Medulla oblongata (tissue), 1 donor: ENCODE measurements at regions not wholly inside any gene's neighbourhood (a gene's known extent, or its start where the extent isn't known, plus 50 kb on each side); places are given as distances from the start of the nearest gene placed in this dataset.
"Not testable (repeated sequence)": the region's sequence is repeated elsewhere in the genome, so short reads cannot be mapped to it uniquely, and the experiment has no call there.

ENCODE experiments used
- DNase-seq: peaks from one replicate; pipeline ENCODE4 v3.0.0-alpha.2; 2015; ENCODE audit errors: extremely low spot score

DNA sequence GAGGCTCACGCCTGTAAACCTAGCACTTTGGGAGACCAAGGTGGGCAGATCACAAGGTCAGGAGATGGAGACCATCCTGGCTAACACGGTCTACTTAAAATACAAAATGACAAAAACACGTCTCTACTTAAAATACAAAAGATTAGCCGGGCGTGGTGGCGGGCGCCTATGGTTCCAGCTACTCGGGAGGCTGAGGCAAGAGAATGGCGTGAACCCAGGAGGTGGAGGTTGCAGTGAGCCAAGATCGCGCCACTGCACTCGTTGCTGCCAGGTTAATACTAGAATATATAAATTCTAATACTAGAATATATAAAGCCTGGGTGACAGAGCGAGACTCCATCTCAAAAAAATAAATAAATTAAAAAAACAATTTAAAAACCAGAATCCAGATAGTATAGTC, 588.7 kb upstream of the CDH7 start:
- DNase-seq: not testable (repeated sequence)

DNA sequence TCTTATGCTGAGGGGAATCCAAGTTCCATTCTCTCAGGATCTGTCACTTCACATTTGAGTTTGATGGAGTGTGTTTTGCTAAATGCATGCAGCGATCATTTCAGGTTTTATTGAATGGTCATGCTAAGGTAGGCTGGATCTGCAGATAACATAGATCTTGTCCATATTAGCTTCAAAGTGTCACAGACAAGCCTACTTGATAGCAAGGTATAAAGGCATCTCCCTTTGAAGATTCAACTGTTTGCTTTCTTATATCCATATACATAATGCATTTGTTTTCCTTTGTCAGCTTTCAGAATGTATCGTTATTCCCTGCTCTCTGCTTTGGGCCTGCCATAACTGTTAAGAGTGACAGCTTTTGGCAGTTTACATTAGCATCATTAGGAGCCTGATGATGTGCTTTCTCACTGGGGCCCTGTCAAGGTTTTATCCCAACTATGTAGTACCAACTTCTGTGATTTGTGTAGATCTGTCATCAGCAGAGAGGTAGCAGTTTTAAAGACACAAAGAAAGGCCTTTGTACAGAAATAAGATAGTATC, 604.3 kb upstream of the CDH7 start:
- no peak for DNase-seq

DNA sequence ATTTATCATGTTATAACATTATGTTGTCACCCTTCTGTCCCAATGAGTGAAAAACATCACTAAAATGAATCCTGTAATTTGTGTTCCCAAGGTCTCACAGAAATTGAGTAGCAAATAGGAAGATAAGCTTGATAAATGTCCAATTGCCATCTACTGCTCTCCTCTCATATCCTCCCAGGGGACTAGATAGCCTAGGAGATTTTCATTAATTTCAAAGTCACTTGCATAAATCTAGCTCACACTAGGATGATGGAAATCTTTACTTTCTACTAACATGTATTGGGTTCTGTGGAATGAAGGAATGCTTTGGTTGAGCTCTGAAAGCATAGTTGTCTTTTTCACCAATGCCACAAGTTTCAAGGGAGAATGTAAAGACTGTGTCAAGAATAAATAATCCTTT, 605.5 kb upstream of the CDH7 start:
- no peak for DNase-seq

DNA sequence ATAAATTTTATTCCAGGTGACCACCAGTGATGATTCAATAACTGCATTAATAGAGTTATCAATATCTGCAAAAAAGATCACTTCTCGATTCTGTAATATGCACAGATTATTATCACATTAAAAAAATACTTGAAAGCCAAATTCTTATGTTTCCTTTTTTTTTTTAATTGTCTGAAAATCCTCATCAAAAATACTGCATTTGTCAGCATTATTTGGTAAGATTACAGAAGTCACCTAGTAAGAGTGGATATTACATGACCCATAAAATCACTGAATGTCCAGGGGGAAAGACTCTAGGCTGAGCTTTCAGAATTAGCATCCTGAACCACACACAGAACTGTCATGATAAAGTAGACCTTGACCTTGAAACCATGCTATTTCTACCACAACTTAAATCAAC, 617.2 kb upstream of the CDH7 start:
- DNase-seq: no peak

DNA sequence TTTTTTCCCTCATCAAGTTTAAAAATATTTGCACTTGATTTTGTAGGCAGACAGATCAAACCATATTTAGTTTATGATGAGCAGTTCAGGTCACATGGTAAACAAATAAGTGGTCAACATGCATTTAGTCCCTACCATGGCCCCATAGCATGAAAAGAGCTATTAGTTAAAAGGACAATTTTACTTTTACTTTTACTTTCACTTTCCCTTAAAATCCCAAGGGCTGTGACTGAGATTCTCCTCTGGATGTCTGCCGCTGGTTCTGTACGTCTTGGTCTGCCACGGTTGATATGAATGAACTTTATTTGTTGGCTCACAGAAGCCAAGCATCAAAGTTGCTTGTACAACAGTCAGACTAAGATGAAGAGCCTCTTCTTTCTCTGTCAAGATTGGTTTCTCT, 626.2 kb upstream of the CDH7 start:
- DNase-seq: no peak

DNA sequence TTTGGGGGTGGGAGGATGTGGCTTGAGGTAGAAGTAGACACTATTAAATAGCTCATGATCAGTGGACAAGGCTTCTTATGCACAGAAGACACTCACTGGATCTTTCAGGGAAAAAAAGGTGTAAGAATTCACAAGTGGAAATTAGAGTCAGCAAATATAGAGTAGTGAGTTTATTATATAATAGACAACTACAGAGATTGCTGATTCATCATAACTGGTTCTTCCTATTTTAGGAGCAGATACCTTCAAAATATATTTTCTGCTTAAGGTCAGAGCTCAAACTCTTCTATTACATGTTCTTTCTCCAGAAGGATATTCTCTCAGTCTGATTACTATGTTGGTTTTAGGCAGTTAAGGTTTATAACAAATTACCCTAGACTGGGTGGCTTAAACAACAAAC, 646.9 kb upstream of the CDH7 start:
- no peak for DNase-seq

DNA sequence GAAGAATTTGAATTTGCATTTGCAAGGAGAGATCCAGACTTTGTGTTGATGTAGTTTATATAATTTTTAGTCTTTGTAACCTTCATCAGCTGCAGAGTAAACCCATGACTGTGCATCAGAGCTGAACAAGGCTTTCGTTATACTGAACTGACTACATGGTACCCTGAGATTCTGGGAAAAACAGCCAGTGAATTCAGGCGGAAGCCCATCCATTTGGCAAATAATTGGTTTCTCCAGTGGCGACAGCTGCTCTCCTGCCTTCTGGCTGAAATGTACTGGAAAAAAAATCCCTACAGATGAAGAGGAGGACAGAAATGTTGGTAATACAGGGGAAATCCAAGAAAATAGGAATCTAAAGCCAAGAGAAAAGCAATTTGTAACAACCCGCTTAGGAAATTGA, 657.5 kb upstream of the CDH7 start:
- peak; percentile 65 for DNase-seq

DNA sequence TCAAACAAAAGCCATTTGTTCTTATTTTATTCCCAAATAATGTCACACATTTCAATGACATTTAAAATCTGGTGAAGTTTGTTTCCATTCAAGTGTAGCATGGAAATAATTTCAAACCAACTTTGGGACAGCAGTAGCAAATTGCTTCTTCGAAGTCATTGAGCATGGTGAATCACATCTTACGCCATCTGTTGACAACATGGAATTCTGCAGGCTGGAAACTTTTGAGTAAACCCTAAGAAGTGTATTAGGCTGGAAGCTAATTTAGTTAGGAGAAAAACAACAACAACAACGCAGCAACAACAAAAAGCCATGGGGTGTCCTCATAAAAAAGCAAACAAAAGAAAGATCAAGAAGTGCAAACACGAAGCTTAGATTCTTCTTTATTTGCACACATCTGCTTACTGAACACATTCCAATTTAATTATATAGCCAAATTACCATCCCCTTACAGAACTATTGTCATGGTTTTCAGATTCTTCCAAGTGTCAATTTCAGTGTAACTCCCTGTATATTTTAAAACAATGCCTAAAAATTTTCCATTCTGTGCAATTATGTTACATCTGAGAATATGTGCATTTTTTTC, 659.0 kb upstream of the CDH7 start:
- DNase-seq: peak; percentile 64

DNA sequence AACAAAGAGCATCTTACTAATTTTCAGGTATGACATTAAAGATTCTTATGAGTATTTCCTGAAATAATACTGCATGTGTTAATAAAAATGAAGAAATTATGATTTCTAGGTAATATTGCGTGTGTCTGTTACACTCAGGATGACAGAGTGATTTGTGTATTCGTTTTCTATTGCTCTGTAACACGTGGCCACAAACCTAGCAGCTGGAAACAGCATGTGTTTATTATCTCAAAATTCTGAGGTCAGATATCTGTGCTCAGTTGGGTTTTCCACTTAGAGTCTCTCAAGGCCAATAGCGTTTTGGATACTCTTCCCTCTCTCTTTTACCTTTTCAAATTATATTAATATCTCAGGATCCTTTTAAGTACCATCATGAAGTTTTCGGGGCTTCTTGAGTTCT, 667.9 kb upstream of the CDH7 start:
- no peak for DNase-seq

DNA sequence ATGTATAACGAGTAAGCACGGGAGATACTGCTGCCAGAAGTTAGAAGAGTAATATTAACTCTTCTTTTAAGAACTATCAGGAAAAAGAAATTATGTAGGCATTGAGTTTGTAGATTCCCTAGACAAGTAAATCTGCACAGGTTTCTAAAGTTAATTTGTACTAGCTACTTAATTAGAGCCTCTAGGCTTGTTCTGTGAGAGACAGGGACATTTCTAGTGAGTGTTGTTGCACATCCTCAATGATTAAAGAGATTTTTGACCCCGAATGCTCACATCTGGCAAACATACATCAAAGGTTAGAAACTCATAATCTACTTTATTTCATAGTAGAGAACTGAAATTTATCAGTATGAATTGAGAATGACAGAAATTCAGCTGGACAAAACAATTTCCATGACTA, 669.0 kb upstream of the CDH7 start:
- DNase-seq: no peak

DNA sequence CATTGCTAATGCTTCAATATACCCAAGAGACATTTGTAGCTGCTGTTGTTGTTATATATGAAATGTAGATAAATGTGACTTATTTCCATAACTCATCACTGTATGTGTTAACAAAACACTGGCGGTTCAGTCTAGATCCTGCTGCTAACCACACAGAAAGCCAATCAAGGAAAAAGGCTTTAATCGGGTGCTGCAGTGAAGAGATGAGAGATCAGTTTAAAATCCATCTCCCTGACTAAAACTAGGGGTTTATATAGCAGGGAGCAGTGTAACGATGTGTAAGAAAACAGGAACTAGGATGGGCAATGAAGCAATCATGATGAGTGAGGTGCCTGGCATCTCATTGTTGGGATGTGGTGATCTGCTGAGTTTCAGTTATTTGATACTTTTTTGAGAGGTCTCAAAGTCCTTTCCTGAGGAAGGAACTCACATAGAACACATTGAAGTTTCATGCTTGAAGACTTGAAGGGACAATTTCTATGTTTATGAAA, 677.7 kb upstream of the CDH7 start:
- no peak for DNase-seq

DNA sequence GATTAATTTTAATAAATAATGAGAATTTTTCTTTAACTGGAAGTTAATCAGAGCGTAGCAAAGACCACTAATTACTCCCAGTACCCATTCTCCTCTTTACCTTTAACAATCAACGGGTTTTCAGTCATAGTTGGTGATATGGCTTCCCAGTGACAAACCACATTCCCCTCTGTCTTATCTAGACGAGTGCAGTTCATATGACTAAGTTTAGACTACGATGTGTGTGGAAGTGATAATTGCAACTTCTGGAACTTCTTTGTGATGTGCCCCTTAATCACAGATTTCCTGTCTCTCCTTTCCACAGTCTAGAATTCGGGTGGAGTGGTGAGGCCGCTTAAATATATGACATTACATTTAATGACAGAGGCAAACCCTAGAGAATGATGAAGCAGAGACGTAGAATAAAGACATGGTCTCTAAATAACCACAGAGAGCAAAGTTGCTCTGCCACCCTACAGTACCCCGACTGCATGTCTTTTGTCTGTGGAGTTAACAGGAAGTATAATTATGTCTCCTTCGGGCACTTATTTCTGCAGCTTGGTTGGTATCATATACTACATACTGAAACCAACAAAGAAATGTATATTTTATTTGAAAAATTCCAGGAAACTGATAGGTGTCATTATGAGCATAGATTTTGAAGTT, 693.3 kb upstream of the CDH7 start:
- no peak for DNase-seq

DNA sequence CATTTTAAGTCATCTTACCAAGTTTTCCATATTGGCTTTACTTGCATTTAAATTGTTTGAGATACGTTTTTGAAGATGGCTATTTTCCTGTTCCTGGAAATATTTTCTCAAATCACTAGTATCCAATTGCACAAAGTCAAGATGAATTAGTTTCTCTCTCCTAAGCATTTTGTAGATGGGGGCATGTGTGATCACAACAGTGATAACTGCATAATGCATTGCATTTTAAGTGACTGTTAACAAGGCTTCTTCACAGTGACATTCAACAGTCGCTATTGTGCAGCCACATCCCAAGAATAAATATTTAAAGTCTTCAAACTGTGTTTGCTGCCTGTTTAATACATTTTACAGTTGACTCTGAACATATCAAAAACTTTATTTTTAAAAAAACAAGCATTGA, 694.2 kb upstream of the CDH7 start:
- DNase-seq: no peak

DNA sequence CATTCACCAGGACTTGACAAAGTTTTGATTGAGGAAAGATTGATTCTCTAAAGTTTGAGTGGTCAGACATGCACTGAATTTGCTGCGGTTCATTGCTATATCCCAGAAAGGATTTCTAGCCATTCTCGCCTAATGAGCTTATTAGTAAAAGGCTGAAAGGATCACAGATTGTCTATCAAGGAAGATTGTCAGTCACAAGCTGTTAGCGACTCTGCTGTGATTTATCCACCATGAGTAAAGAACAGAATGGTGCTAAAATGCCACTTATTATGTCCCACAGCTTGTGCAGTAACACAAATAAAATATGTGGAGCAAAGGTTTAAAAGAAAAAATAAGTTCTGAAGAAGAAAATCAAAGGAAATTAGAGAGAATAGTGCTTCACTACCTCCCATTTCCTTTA, 701.2 kb upstream of the CDH7 start:
- DNase-seq: no peak

DNA sequence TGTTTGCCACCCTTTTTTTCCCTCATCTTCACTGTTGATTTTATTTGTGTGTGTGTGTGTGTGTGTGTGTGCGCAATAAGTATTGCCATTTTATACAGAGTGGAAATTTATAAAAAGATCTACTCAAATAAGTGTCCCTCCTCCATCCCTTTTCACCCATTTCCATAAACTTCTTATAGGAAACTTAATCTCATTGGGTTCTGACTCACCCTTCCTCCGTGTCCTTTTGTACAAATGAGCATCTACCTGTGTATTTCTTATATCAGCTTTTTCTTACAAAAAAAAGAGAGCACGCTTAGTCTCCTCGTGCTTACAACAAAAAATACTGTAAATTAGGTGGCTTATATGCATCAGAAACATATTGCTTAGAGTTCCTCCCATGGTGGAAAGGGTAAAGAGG, 711.2 kb upstream of the CDH7 start:
- no peak for DNase-seq

DNA sequence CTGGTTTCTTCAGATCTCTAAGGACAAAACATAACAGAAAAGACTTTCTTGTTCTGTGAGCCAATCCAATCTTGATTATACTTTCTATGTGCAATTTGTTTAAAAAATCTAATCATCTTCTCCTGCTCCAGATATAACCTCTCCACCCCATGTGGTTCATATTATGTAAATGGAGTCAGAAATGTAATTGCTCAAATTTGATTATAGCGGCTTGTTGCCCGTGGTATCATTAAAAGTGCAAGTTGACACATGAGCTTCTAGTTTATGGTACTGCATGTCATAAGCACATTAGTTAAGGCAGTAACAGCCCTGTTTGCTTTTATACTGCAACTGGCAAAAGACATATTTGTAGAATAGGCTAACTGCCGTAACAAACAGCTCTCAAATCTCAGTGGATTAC, 715.1 kb upstream of the CDH7 start:
- DNase-seq: no peak

DNA sequence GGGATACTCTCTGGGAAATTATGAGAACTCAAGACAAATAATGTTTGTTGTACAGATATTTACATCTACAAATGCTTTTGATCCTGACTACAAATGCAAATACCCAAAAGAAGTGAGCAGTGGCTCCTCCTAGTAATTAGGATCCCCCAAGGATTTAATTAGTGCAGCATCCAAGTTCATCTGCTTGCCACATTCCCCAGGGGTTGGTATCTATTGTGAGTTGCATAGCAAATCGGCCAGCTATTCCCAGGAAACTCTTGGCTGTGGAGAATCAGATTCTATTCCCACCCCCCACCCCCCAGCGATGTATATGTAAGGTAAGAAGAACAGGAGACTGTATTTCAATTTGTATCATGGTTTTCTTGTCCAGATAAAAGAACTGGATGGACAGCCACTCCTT, 725.1 kb upstream of the CDH7 start:
- no peak for DNase-seq

DNA sequence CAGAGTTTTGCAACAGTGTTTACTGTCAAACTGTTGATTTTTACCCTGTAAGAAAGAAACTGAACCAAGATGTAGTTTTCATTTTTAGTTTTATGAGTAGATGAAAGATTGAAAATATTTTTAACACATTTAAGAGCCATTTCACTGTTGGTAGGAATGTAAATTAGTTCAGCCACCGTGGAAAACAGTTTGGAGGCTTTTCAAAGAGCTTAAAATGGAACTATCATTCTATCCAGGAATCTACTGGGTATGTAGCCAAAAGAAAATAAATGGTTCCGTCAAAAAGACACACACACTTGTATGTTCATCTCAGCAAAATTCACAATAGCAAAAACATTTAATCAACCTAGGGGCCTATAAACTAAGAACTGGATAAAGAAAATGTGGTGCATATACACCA, 729.8 kb upstream of the CDH7 start:
- no peak for DNase-seq

DNA sequence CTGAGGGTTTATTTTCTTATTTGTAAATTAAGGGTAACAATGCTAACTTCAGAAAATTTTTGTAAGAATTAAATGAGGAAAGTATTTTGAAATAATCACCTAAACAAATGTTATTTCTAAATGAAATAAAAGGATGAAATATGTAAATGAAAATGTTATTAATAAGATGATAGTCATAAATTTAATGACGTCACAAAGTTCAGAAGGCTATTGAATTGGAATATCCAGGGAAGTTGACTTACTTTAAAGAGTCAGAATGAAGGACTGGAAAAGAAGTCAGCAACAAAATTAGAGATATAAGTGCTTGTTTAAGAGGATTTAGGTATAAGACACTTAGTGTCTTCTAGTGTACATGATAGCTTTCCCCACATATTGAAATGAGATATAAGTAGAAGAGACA, 732.6 kb upstream of the CDH7 start:
- DNase-seq: no peak

DNA sequence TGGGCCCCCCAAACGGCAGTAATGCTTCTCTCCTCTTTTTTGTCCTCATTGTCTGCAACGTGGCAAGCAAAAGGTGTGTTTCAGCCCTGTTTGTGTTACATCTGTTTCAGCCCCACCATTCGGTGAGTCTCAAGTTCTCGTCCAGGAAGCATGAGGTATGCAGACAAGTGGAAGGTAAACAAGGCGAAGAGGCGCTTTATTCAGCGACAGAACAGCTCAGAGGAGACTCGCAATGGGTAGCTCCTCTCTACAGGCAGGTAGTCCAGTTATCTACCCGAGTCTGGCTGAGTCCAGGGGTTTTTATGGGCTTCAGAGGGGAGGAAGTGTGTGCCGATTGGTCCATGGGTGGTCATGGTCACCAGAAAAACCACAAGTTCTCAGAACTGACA, 733.4 kb upstream of the CDH7 start:
- no peak for DNase-seq

DNA sequence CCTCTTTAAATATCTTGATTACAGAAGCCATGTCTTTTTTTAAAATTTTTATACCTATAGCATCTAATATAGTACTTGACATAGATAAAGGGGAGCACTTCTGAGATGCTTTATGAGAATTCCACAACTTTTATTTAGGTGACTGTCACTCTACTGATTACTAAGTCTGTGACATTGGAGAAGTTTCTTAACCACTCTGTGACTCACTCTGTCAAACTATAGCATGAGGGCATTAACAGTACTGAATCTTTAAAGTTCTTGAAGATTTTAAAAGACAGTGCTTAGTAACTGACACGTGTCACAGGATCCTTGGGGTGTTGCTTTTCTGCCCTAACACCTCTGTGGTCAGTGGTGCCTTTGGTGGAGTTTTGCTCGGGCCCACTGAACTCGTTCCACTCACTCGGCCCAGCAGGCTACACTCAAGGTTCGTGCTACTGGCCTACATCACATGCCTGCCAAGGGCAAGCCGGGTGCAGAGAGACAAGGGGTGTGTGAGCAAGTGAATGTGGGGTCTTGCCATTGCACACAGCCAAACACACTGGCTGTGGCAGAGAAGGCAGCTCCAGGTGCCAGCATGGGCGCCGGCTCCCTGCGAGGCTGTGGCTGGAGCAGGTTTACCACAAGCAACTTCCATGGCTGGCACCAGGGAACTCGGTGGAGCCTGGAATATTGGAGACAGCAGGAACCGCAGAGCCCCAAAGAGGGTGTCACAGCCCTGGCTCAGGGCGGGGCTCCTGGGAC, 734.0 kb upstream of the CDH7 start:
- no peak for DNase-seq

DNA sequence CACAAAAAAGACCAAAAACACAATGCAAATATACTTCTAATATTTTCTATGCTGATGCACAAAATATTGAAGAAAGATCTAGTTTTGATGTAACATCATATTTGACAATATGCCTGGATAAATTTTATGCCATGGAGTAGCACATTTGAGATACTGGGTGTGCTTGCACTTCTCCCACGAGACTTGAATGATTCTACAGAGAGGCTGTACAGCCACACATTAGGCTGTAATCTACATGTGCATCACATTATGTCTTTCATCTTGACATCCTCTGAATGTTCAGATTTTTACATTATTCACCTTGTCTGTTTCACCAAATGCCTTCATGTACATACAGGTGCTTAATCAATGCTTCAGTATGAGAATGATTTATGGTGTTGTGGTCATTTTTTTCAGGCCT, 756.4 kb upstream of the CDH7 start:
- no peak for DNase-seq

DNA sequence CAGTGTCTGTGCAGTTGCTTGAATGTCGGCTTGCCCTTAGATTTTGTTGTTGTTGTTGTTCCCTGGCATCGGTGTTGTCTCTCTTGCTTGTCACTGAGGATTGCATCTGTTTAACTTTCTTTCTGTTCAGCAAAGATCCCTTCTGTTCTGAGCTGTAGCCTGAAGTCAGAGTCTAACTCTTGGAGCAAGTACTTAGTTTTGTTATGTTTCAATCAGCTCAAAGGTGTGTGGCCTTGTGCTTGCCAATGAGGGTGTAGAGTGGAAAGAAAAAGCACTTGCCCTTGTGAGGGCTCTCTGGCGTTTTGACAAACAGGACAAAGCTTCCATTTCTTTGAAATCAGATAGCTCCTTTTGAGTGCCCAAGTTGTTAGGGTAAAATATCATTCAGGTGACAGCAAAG, 757.1 kb upstream of the CDH7 start:
- no peak for DNase-seq
